ENCODE measurements at regions not wholly inside any gene's neighbourhood (a gene's known extent, or its start where the extent isn't known, plus 50 kb on each side); places are given as distances from the start of the nearest gene placed in this dataset.
"Not testable (repeated sequence)": the region's sequence is repeated elsewhere in the genome, so short reads cannot be mapped to it uniquely, and the experiment has no call there.

DNA sequence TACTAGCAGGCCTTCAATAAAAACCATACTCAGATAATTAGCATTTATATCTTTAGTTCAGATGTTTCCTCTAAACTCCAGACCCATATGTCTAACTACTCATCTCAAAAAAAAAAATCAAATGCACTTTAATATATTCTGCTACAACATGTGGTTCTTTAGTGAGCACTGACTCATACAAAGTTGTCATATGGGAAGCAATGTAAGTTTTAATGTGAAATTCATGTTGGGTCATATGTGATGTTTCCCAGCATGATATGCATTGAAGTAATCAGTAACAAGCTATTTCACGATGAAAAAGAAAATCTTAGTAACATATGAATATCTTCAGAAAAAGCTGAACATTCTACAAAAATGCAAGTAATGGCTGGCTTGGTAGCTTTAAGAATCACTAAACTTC, 859.7 kb upstream of the ADGRB3 start:
- no peaks in the 10 kb centered on the region for H3K36me3 ChIP-seq
- no peak overlapping the region for H3K4me3 ChIP-seq
- TF ChIP-seq, protein P1, sequence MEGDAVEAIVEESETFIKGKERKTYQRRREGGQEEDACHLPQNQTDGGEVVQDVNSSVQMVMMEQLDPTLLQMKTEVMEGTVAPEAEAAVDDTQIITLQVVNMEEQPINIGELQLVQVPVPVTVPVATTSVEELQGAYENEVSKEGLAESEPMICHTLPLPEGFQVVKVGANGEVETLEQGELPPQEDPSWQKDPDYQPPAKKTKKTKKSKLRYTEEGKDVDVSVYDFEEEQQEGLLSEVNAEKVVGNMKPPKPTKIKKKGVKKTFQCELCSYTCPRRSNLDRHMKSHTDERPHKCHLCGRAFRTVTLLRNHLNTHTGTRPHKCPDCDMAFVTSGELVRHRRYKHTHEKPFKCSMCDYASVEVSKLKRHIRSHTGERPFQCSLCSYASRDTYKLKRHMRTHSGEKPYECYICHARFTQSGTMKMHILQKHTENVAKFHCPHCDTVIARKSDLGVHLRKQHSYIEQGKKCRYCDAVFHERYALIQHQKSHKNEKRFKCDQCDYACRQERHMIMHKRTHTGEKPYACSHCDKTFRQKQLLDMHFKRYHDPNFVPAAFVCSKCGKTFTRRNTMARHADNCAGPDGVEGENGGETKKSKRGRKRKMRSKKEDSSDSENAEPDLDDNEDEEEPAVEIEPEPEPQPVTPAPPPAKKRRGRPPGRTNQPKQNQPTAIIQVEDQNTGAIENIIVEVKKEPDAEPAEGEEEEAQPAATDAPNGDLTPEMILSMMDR (IDR thresholded peaks at IDR 0.05): no peak
- H3K4me1 ChIP-seq: no peaks in the 10 kb centered on the region
- H3K9me3 ChIP-seq: no peaks in the 10 kb centered on the region
- no peak for DNase-seq (ENCODE audit: low spot score in 2 of 2)
- no peak overlapping the region for H3K27ac ChIP-seq
- intact Hi-C loops (cut with DNase I): no loop called here
- H3K27me3 ChIP-seq: no peaks in the 10 kb centered on the region

DNA sequence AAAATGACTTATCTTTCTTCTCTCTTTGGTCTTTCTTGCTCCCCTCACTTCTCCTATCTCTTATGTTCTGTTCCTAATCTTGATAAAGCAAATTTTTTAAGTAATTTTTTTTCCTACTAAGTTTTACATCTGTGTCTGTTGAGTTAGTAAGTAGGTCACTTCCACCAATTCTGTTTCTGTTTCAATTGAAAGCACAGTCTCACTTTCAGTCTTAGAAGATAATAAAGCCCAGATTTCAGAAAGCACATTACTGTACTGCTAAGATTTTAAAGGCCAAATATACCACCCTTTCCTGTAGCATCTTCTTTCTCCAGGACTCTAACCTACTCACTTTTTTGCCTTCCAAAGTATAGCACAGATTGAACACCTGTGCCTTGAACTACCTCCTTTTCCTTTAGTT, 866.1 kb upstream of the ADGRB3 start:
- H3K27ac ChIP-seq: no peak overlapping the region
- no peaks in the 10 kb centered on the region for H3K4me1 ChIP-seq
- no peaks in the 10 kb centered on the region for H3K36me3 ChIP-seq
- intact Hi-C loops (cut with DNase I): no loop called here
- H3K9me3 ChIP-seq: no peaks in the 10 kb centered on the region
- no peak overlapping the region for H3K4me3 ChIP-seq
- DNase-seq (ENCODE audit: low spot score in 2 of 2): no peak
- TF ChIP-seq, protein P1 (IDR thresholded peaks at IDR 0.05): no peak
- H3K27me3 ChIP-seq: no peaks in the 10 kb centered on the region

DNA sequence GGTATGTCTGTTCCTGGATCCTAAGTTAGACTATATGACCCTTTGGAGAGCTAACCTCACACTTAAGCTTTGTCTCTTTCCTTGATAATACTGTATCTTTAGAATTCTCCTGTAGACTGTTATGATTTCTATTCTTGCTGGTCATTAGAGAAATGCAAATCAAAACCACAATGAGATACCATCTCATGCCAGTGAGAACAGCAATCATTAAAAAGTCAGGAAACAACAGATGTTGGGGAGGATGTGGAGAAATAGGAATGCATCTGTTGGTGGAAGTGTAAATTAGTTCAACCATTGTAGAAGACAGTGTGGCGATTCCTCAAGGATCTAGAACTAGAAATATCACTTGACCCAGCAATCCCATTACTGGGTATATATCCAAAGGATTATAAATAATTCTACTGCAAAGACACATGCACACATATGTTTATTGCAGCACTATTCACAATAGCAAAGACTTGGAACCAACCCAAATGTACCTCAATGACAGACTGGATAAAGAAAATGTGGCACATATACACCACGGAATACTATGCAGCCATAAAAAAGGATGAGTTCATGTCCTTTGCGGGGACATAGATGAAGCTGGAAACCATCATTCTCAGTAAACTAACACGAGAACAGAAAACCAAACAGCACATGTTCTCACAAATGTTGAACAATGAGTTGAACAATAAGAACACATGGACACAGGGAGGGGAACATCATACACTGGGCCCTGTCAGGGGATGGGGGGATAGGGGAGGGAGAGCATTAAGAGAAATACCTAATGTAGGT, 867.8 kb upstream of the ADGRB3 start:
- H3K9me3 ChIP-seq; H3K27ac ChIP-seq; DNase-seq (ENCODE audit: low spot score in 2 of 2); H3K36me3 ChIP-seq; H3K4me1 ChIP-seq; H3K27me3 ChIP-seq; H3K4me3 ChIP-seq; intact Hi-C loops (cut with DNase I): not testable (repeated sequence)

DNA sequence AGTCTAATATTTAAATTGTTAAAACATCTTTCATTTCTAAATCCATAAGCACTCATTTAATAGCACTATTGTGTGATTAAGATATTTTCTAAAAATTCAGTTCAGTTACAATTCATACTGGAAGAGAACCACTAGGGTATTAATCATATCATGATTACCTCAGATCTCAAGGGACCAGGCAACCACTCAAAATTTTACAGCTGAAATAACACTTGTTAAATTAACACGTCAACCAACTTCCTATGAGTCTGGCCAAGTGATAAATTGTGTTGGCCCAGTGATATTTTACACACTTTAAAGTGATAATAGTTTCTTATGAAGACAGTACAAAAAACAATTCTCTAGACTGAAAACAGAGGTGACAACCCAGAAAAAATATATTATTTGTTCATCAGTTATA, 869.0 kb upstream of the ADGRB3 start:
- Histone ChIP-seq H3K4me3 (no peak overlapping the region), H3K36me3 (no peaks in the 10 kb centered on the region), H3K4me1 (no peaks in the 10 kb centered on the region), H3K9me3 (no peaks in the 10 kb centered on the region), H3K27me3 (no peaks in the 10 kb centered on the region), H3K27ac (no peak overlapping the region)
- no peak for DNase-seq (ENCODE audit: low spot score in 2 of 2)
- TF ChIP-seq, protein P1 (IDR thresholded peaks at IDR 0.05): no peak
- intact Hi-C loops (cut with DNase I): no loop called here

DNA sequence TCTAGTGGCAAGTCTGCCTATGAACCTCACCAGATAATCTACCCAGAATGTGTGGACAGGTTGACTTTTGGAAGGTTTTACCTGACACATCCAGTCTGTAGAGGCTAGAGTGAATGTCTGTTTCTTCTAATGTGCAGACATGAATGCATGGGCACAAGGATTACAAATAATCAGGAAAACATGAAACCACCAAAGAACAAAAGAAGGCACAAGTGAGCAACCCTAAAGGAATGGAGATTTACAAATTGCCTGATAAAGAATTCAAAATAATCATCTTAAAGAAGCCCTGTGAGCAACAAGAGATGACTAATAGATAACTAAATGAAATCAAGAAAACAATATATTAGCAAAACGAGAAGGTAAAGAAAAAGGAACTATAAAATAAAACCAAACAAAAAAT, 876.1 kb upstream of the ADGRB3 start:
- no peak for DNase-seq (ENCODE audit: low spot score in 2 of 2)
- Histone ChIP-seq H3K27me3 (no peaks in the 10 kb centered on the region), H3K27ac (no peak overlapping the region), H3K9me3 (peaks cover 3 to 8% of the 10 kb centered on the region in 2 donors), H3K4me1 (no peaks in the 10 kb centered on the region), H3K36me3 (no peaks in the 10 kb centered on the region), H3K4me3 (no peak overlapping the region)
- intact Hi-C loops (cut with DNase I): no loop called here
- TF ChIP-seq, protein P1 (IDR thresholded peaks at IDR 0.05): no peak

DNA sequence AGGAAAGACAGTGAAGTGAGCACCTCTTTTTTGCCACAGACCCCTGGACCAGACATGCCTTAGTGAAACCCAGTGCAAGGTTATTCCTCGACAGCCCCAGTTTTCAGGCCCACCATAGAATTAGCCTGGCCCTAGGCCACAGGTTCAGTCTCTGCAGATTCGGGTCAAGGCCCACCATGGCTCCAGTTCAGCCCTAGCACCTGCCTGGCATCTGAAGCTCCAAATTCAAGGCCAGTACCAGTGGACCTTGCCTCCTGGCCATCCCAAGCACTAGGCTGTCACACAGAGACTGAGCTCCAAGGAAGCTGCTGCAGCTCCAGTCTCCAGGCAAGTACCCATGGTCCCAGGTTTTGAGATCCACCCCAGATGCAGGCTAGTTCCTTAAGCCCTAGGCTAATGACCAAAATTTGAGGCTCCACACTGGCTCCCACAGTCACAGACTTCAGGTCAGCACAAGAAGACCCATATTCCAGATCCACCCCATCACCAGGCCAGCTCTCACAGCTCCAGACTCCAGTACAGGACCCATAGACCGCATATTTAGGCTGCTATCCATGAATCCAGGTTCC, 877.5 kb upstream of the ADGRB3 start:
- H3K4me1 ChIP-seq: no peaks in the 10 kb centered on the region
- no peak overlapping the region for H3K4me3 ChIP-seq
- H3K36me3 ChIP-seq: no peaks in the 10 kb centered on the region
- intact Hi-C loops (cut with DNase I): no loop called here
- DNase-seq (ENCODE audit: low spot score in 2 of 2): no peak
- TF ChIP-seq, protein P1 (IDR thresholded peaks at IDR 0.05): no peak
- H3K27me3 ChIP-seq: no peaks in the 10 kb centered on the region
- peaks cover 3 to 8% of the 10 kb centered on the region in 2 donors for H3K9me3 ChIP-seq
- no peak overlapping the region for H3K27ac ChIP-seq

All from ascending aorta (tissue), 2 donors.